GM20431 (cell line): ENCODE measurements at regions not wholly inside any gene's neighbourhood (a gene's known extent, or its start where the extent isn't known, plus 50 kb on each side); places are given as distances from the start of the nearest gene placed in this dataset.
"Not testable (repeated sequence)": the region's sequence is repeated elsewhere in the genome, so short reads cannot be mapped to it uniquely, and the experiment has no call there.

ENCODE experiments used
- in situ Hi-C: fragments of 300-500 bp; cut with MseI, MboI; formaldehyde crosslinking; loops from one replicate; pipeline ENCODE4 v1.15.0; 2020; ENCODE audit warnings: low sequenced_read_pairs; ENCODE audit not compliant: unreplicated experiment

- in situ Hi-C loops: no loop called here
These were observed 476.2 kb upstream of the POU3F2 start for GRCh38 chr6:98358173-98358572.

- in situ Hi-C loops: no loop called here
These were observed 468.0 kb upstream of the POU3F2 start for GRCh38 chr6:98366371-98366770.

- in situ Hi-C loops: no loop called here
These were observed 453.8 kb upstream of the POU3F2 start for GRCh38 chr6:98380589-98380988.

- in situ Hi-C loops: no loop called here
These were observed 452.1 kb upstream of the POU3F2 start for GRCh38 chr6:98382246-98382645.

GRCh38 chr6:98384334-98384733, 450.0 kb upstream of the POU3F2 start:
- in situ Hi-C loops: no loop called here

GRCh38 chr6:98384801-98385200, 449.6 kb upstream of the POU3F2 start:
- in situ Hi-C loops: no loop called here

- in situ Hi-C loops: no loop called here
These were observed 438.7 kb upstream of the POU3F2 start for GRCh38 chr6:98395610-98396166.

- in situ Hi-C loops: no loop called here
These were observed 418.3 kb upstream of the POU3F2 start for GRCh38 chr6:98416027-98416426.

- in situ Hi-C loops: not testable (repeated sequence)
These were observed 417.7 kb upstream of the POU3F2 start for GRCh38 chr6:98416497-98417158.

- in situ Hi-C loops: no loop called here
These were observed 400.9 kb upstream of the POU3F2 start for GRCh38 chr6:98433325-98434056.

- in situ Hi-C loops: no loop called here
These were observed 390.7 kb upstream of the POU3F2 start for GRCh38 chr6:98443633-98444032.

- in situ Hi-C loops: no loop called here
These were observed 381.7 kb upstream of the POU3F2 start for GRCh38 chr6:98452685-98453084.

GRCh38 chr6:98454809-98455322, 379.5 kb upstream of the POU3F2 start:
- in situ Hi-C loops: no loop called here

- in situ Hi-C loops: no loop called here
These were observed 375.7 kb upstream of the POU3F2 start for GRCh38 chr6:98458708-98459107.

GRCh38 chr6:98463038-98464000, 371.1 kb upstream of the POU3F2 start:
- in situ Hi-C loops: no loop called here

GRCh38 chr6:98467091-98467490, 367.3 kb upstream of the POU3F2 start:
- in situ Hi-C loops: no loop called here

- in situ Hi-C loops: no loop called here
These were observed 366.5 kb upstream of the POU3F2 start for GRCh38 chr6:98467902-98468301.

GRCh38 chr6:98469141-98469540, 365.2 kb upstream of the POU3F2 start:
- in situ Hi-C loops: no loop called here

GRCh38 chr6:98470821-98471220, 363.6 kb upstream of the POU3F2 start:
- in situ Hi-C loops: no loop called here

- in situ Hi-C loops: no loop called here
These were observed 362.9 kb upstream of the POU3F2 start for GRCh38 chr6:98471444-98471843.
